ENCODE measurements at regions not wholly inside any gene's neighbourhood (a gene's known extent, or its start where the extent isn't known, plus 50 kb on each side); places are given as distances from the start of the nearest gene placed in this dataset.

GRCh38 chr3:106126846-106127235 is 258.0 kb upstream of the CBLB start:
- TF ChIP-seq POLR2A (IDR thresholded peaks at IDR 0.05; ENCODE audit: low read depth, low read length) = no peak
- TF ChIP-seq TAF1 (IDR thresholded peaks at IDR 0.05; ENCODE audit: borderline replicate concordance, low read depth, low read length) = no peak
- TF ChIP-seq POLR2AphosphoS5 (IDR thresholded peaks at IDR 0.05; ENCODE audit: low read depth, low read length) = no peak

All from GM12892 (cell line).